Activated gamma-delta T cell treated with anti-CD3 and anti-CD28 coated beads, Interleukin-2, amount 50 U/mL, for 16 hours (primary cell): ENCODE measurements at regions not wholly inside any gene's neighbourhood (a gene's known extent, or its start where the extent isn't known, plus 50 kb on each side); places are given as distances from the start of the nearest gene placed in this dataset.
"Not testable (repeated sequence)": the region's sequence is repeated elsewhere in the genome, so short reads cannot be mapped to it uniquely, and the experiment has no call there.

ENCODE experiments used
- DNase-seq: peaks from one replicate; pipeline ENCODE4 v3.0.0-alpha.2; 2020; ENCODE audit warnings: low read depth

GRCh38 chr10:14425034-14425433, 94.3 kb upstream of the FRMD4A start:
- DNase-seq, result no peak

- no peak for DNase-seq
Observed at GRCh38 chr10:14423111-14423744, 92.5 kb upstream of the FRMD4A start.

DNA sequence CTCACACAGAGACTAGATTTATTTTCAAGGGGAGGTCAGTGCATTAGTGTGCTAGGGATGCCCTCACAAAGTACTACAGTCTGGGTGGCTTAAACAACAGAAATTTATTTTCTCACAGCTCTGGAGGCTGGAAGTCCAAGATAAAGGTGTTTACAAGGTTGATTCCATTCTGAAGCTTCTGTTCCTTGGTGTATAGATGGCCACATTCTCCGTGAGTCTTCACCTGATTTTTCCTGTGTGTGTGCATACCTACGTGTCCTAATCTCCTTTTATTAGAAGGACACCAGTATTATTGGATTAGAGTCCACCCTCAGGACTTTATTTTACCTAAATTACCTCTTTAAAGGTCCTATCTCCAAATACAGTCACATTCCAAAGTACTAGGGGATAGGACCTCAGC, 91.7 kb upstream of the FRMD4A start:
- DNase-seq, result no peak

DNA sequence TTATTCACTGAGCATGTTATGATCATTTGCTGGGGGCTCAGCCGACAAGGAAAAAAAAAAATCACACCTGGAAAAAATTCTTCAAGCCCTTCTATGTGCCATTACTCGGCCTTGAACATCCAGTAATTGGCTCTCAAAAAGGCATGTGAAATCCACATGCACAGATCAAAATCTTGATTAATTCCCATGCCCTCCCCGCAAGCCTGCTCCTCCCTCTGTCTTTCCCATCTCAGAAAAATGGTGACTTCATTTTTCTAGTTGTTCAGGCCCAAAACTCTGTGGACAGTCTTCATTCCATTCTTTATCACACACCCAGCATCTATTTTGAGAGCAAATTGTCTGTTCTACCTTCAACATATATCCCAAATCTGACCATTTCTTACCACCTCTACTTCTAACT, 91.2 kb upstream of the FRMD4A start:
- no peak for DNase-seq

- DNase-seq, result not testable (repeated sequence)
Observed at GRCh38 chr10:14417336-14417735, 86.6 kb upstream of the FRMD4A start.

GRCh38 chr10:14416308-14416700, 85.6 kb upstream of the FRMD4A start:
- DNase-seq, result no peak

- DNase-seq, result no peak
Observed at GRCh38 chr10:14415676-14416307, 85.1 kb upstream of the FRMD4A start.

GRCh38 chr10:14414901-14415300, 84.2 kb upstream of the FRMD4A start:
- DNase-seq, result no peak

GRCh38 chr10:14413523-14413922, 82.8 kb upstream of the FRMD4A start:
- DNase-seq, result no peak

DNA sequence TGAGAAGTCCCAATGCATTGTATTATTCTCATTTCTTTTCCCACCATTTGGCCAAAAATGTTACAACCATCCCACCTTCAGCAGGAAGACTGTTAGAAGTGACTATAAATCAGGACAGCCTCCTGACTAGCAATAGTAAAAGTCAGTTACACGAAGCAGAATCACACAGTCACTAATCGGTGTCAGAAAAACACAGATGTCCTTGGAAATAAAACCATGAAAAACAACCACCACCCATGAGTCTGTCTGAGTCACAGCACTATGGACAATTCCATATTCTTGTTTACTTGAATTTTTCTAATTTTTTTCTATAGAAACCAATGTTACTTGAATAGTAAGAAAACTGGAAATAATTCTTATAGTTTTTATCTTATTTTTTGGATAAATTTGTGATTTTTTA, 81.9 kb upstream of the FRMD4A start:
- no peak for DNase-seq

DNA sequence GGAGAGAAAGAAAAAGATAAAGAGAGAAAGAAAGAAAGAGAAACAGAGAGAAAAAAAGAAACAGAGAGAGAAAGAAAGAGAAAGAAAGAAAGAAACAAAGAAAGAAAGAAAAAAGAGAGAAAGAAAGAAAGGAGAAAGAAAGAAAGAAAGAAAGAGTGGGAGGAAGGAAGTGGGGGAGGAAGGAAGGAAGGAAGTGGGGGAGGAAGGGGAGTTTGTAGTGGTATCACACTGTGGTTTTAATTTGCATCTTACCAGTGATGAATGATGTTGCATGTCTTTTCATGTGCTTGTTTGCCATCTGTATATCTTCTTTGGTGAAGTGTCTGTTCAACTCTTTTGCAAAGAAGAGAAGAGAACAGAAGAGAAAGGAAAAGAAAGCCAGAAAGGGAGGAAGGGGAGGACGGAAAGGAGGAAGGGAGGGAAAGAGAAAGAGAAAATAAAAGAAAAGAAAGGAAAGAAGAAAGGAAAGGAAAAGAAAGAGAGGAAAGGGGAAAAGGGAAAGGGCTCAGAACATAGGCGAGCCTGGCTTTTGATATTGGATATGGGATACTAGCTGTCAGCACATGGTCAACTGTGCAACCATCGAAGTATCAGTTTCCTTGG, 79.2 kb upstream of the FRMD4A start:
- no peak for DNase-seq

GRCh38 chr10:14409247-14409646, 78.5 kb upstream of the FRMD4A start:
- DNase-seq, result peak; percentile 1

GRCh38 chr10:14408139-14408538, 77.4 kb upstream of the FRMD4A start:
- DNase-seq, result no peak

DNA sequence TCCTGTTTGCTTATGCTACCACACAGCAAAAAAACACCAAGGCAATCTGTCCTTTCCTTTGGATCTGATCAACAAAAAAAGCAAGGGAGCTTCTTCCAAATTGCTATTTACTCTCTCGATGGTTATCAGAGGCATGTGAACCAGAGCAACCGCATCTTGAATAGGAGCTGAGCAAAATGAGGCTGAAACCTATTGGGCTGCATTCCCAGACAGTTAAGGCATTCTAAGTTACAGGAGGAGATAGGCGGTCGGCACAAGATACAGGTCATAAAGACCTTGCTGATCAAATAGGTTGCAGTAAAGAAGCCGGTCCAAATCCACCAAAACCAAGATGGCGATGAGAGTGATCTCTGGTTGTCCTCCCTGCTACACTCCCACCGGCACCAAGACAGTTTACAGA, 76.8 kb upstream of the FRMD4A start:
- no peak for DNase-seq

- DNase-seq, result no peak
Observed at GRCh38 chr10:14405076-14406065, 74.6 kb upstream of the FRMD4A start.

- DNase-seq, result no peak
Observed at GRCh38 chr10:14403881-14404623, 73.3 kb upstream of the FRMD4A start.

DNA sequence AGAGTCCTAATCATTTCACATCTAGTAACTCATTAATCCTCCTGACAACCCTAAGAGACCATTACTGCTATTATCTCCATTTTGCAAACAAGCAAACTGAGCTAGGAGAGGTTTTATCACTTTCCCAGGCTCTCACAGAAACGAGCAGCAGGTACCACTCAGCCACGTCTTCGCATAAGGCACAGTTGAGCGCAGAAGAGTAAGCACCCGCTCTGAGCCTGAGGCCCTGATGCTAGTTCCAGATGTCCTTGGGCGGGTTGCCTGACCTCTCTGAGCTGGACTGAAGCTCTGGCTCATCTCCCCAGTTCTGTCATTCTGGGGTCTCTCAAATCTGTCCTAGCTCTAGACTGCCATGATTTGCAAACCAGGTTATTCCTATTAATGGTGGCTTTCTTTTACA, 72.6 kb upstream of the FRMD4A start:
- no peak for DNase-seq

- DNase-seq, result no peak
Observed at GRCh38 chr10:14399641-14400040, 68.9 kb upstream of the FRMD4A start.

DNA sequence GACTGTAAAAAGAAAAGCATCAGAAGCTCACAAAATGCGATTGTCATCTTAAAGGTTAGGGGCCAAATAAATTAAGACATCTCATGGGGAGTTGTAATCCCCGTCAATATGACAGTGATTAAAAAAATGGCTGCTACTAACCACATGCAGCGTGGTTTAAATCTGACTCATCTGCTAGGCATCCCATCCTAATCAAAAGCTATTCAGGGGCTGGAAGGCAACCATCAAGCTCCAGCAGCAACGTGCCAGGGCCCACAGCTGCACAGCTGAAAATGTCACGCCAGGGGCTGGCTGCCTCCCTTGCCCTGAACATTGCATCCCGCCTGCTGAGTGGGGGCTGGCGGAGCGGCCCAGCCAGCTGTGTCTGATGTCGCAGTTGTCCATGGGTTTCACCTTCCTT, 66.3 kb upstream of the FRMD4A start:
- DNase-seq, result no peak

DNA sequence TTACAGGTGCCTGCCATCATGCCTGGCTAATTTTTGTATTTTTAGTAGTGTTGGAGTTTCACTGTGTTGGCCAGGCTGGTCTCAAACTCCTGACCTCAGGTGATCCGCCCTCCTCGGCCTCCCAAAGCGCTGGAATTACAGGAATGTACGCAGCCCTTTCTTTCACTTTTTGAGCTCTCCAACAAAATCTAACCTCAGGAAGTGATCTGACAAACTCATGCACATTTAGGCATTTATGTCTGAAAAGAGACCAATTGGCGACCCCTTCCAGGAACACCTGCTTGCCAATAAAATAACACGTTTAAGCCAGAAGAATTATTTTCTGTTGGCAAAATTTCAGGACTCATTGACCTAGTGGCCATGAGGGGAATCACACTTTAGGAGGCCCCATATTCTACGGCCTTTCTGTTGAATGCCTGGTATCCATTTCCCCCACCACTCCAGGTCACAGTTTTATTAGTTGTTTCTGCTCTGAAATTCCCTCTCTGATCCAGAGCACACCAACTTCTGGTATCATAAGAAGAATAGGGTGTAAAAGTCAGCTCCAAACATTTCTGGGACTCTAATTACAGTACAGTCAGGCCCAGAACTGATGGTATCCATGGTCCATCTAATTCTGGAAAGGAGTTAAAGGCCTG, 65.8 kb upstream of the FRMD4A start:
- no peak for DNase-seq

GRCh38 chr10:14394179-14394578, 63.5 kb upstream of the FRMD4A start:
- DNase-seq, result no peak
